ENCODE measurements at regions not wholly inside any gene's neighbourhood (a gene's known extent, or its start where the extent isn't known, plus 50 kb on each side); places are given as distances from the start of the nearest gene placed in this dataset.

DNA sequence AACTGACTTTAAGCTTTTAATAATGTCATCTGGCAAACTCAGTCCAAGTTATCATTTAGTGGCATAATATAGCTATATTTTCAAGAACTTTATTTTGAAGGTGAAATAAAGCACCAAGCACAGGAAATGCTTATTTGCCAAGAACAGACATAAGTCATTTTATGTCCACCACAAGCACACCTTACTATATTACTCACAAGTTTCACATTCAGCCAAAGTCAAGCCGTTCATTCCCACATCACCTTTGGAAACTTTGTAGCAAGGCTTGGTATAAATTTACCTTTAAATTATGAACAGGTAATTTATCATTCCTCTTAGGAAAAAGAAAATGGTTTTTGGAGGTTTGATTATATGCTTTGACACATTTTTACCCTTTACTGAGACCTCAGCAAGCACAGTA lies 236.8 kb upstream of the FKBP1C start:
- TF ChIP-seq ZFHX2 (tag by site-specific recombination; conservative IDR thresholded peaks at IDR 0.05) (no peak), ZBTB7A (tag by site-specific recombination; IDR thresholded peaks at IDR 0.05; ENCODE audit: low read depth) (no peak), ZNF629 (tag by site-specific recombination; IDR thresholded peaks at IDR 0.05) (no peak), ZNF626 (tag by site-specific recombination; IDR thresholded peaks at IDR 0.05) (no peak), ZNF510 (tag by site-specific recombination; IDR thresholded peaks at IDR 0.05; ENCODE audit: insufficient replicate concordance) (no peak), ZNF558 (tag by site-specific recombination; IDR thresholded peaks at IDR 0.05) (no peak), MEIS1 (CRISPR knock-in tag; IDR thresholded peaks at IDR 0.05; ENCODE audit: borderline replicate concordance) (no peak), GLIS2 (tag by site-specific recombination; IDR thresholded peaks at IDR 0.05) (no peak), OSR2 (tag by site-specific recombination; IDR thresholded peaks at IDR 0.05) (no peak), ZNF112 (tag by site-specific recombination; IDR thresholded peaks at IDR 0.05) (no peak)
- TF ChIP-seq, protein P1, sequence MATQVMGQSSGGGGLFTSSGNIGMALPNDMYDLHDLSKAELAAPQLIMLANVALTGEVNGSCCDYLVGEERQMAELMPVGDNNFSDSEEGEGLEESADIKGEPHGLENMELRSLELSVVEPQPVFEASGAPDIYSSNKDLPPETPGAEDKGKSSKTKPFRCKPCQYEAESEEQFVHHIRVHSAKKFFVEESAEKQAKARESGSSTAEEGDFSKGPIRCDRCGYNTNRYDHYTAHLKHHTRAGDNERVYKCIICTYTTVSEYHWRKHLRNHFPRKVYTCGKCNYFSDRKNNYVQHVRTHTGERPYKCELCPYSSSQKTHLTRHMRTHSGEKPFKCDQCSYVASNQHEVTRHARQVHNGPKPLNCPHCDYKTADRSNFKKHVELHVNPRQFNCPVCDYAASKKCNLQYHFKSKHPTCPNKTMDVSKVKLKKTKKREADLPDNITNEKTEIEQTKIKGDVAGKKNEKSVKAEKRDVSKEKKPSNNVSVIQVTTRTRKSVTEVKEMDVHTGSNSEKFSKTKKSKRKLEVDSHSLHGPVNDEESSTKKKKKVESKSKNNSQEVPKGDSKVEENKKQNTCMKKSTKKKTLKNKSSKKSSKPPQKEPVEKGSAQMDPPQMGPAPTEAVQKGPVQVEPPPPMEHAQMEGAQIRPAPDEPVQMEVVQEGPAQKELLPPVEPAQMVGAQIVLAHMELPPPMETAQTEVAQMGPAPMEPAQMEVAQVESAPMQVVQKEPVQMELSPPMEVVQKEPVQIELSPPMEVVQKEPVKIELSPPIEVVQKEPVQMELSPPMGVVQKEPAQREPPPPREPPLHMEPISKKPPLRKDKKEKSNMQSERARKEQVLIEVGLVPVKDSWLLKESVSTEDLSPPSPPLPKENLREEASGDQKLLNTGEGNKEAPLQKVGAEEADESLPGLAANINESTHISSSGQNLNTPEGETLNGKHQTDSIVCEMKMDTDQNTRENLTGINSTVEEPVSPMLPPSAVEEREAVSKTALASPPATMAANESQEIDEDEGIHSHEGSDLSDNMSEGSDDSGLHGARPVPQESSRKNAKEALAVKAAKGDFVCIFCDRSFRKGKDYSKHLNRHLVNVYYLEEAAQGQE (tag by site-specific recombination; IDR thresholded peaks at IDR 0.05): no peak
- TF ChIP-seq, protein P2, sequence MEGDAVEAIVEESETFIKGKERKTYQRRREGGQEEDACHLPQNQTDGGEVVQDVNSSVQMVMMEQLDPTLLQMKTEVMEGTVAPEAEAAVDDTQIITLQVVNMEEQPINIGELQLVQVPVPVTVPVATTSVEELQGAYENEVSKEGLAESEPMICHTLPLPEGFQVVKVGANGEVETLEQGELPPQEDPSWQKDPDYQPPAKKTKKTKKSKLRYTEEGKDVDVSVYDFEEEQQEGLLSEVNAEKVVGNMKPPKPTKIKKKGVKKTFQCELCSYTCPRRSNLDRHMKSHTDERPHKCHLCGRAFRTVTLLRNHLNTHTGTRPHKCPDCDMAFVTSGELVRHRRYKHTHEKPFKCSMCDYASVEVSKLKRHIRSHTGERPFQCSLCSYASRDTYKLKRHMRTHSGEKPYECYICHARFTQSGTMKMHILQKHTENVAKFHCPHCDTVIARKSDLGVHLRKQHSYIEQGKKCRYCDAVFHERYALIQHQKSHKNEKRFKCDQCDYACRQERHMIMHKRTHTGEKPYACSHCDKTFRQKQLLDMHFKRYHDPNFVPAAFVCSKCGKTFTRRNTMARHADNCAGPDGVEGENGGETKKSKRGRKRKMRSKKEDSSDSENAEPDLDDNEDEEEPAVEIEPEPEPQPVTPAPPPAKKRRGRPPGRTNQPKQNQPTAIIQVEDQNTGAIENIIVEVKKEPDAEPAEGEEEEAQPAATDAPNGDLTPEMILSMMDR (tag by site-specific recombination; IDR thresholded peaks at IDR 0.05): no peak
- TF ChIP-seq, protein P3, sequence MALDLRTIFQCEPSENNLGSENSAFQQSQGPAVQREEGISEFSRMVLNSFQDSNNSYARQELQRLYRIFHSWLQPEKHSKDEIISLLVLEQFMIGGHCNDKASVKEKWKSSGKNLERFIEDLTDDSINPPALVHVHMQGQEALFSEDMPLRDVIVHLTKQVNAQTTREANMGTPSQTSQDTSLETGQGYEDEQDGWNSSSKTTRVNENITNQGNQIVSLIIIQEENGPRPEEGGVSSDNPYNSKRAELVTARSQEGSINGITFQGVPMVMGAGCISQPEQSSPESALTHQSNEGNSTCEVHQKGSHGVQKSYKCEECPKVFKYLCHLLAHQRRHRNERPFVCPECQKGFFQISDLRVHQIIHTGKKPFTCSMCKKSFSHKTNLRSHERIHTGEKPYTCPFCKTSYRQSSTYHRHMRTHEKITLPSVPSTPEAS (tag by site-specific recombination; IDR thresholded peaks at IDR 0.05): no peak
